ENCODE measurements at regions not wholly inside any gene's neighbourhood (a gene's known extent, or its start where the extent isn't known, plus 50 kb on each side); places are given as distances from the start of the nearest gene placed in this dataset.

- no peak overlapping the region for H3K27ac ChIP-seq (ENCODE audit: low read depth in 2 of 2, low read length in 2 of 2)
These were observed 180.9 kb upstream of the ROPN1 start for GRCh38 chr3:124172816-124173215.

GRCh38 chr3:124174476-124174875 is 182.6 kb upstream of the ROPN1 start:
- H3K36me3 ChIP-seq (ENCODE audit: control insufficient read depth in 2 of 2, insufficient read depth in 2 of 2, low read length in 2 of 2) = no peaks in the 10 kb centered on the region
- H3K27ac ChIP-seq (ENCODE audit: low read depth in 2 of 2, low read length in 2 of 2) = no peak overlapping the region
- H3K4me3 ChIP-seq (ENCODE audit: low read length in 2 of 2) = no peak overlapping the region
- no peaks in the 10 kb centered on the region for H3K27me3 ChIP-seq (ENCODE audit: control insufficient read depth in 2 of 2, insufficient read depth in 2 of 2, low read length in 2 of 2)
- no peaks in the 10 kb centered on the region for H3K4me1 ChIP-seq (ENCODE audit: control insufficient read depth in 2 of 2, insufficient read depth in 2 of 2, low read length in 2 of 2)
- H3K9ac ChIP-seq (ENCODE audit: low read depth in 1 of 2, low read length in 2 of 2) = no peak overlapping the region
- no peaks in the 10 kb centered on the region for H3K9me3 ChIP-seq (ENCODE audit: control insufficient read depth in 2 of 2, low read length in 2 of 2)

More at GRCh38 chr3:124172816-124173215, 180.9 kb upstream of the ROPN1 start:
- H3K4me1 ChIP-seq (ENCODE audit: control insufficient read depth in 2 of 2, insufficient read depth in 2 of 2, low read length in 2 of 2) = no peaks in the 10 kb centered on the region
- H3K36me3 ChIP-seq (ENCODE audit: control insufficient read depth in 2 of 2, insufficient read depth in 2 of 2, low read length in 2 of 2) = no peaks in the 10 kb centered on the region
- H3K9ac ChIP-seq (ENCODE audit: low read depth in 1 of 2, low read length in 2 of 2) = no peak overlapping the region
- no peaks in the 10 kb centered on the region for H3K9me3 ChIP-seq (ENCODE audit: control insufficient read depth in 2 of 2, low read length in 2 of 2)
- no peaks in the 10 kb centered on the region for H3K27me3 ChIP-seq (ENCODE audit: control insufficient read depth in 2 of 2, insufficient read depth in 2 of 2, low read length in 2 of 2)
- no peak overlapping the region for H3K4me3 ChIP-seq (ENCODE audit: low read length in 2 of 2)

- Histone ChIP-seq H3K36me3 (ENCODE audit: control insufficient read depth in 2 of 2, insufficient read depth in 2 of 2, low read length in 2 of 2) (no peaks in the 10 kb centered on the region), H3K27me3 (ENCODE audit: control insufficient read depth in 2 of 2, insufficient read depth in 2 of 2, low read length in 2 of 2) (no peaks in the 10 kb centered on the region), H3K4me1 (ENCODE audit: control insufficient read depth in 2 of 2, insufficient read depth in 2 of 2, low read length in 2 of 2) (no peaks in the 10 kb centered on the region), H3K9ac (ENCODE audit: low read depth in 1 of 2, low read length in 2 of 2) (no peak overlapping the region), H3K27ac (ENCODE audit: low read depth in 2 of 2, low read length in 2 of 2) (no peak overlapping the region), H3K9me3 (ENCODE audit: control insufficient read depth in 2 of 2, low read length in 2 of 2) (no peaks in the 10 kb centered on the region), H3K4me3 (ENCODE audit: low read length in 2 of 2) (no peak overlapping the region)
These were observed 183.3 kb upstream of the ROPN1 start for GRCh38 chr3:124174910-124175874.

GRCh38 chr3:124177071-124177470 is 185.1 kb upstream of the ROPN1 start:
- no peak overlapping the region for H3K4me3 ChIP-seq (ENCODE audit: low read length in 2 of 2)
- no peaks in the 10 kb centered on the region for H3K27me3 ChIP-seq (ENCODE audit: control insufficient read depth in 2 of 2, insufficient read depth in 2 of 2, low read length in 2 of 2)
- no peaks in the 10 kb centered on the region for H3K9me3 ChIP-seq (ENCODE audit: control insufficient read depth in 2 of 2, low read length in 2 of 2)
- no peak overlapping the region for H3K9ac ChIP-seq (ENCODE audit: low read depth in 1 of 2, low read length in 2 of 2)
- H3K4me1 ChIP-seq (ENCODE audit: control insufficient read depth in 2 of 2, insufficient read depth in 2 of 2, low read length in 2 of 2) = no peaks in the 10 kb centered on the region
- no peaks in the 10 kb centered on the region for H3K36me3 ChIP-seq (ENCODE audit: control insufficient read depth in 2 of 2, insufficient read depth in 2 of 2, low read length in 2 of 2)
- H3K27ac ChIP-seq (ENCODE audit: low read depth in 2 of 2, low read length in 2 of 2) = no peak overlapping the region

GRCh38 chr3:124178531-124178930 is 186.6 kb upstream of the ROPN1 start:
- Histone ChIP-seq H3K4me3 (ENCODE audit: low read length in 2 of 2) (no peak overlapping the region), H3K9ac (ENCODE audit: low read depth in 1 of 2, low read length in 2 of 2) (no peak overlapping the region), H3K36me3 (ENCODE audit: control insufficient read depth in 2 of 2, insufficient read depth in 2 of 2, low read length in 2 of 2) (no peaks in the 10 kb centered on the region), H3K27me3 (ENCODE audit: control insufficient read depth in 2 of 2, insufficient read depth in 2 of 2, low read length in 2 of 2) (no peaks in the 10 kb centered on the region), H3K27ac (ENCODE audit: low read depth in 2 of 2, low read length in 2 of 2) (no peak overlapping the region), H3K9me3 (ENCODE audit: control insufficient read depth in 2 of 2, low read length in 2 of 2) (no peaks in the 10 kb centered on the region), H3K4me1 (ENCODE audit: control insufficient read depth in 2 of 2, insufficient read depth in 2 of 2, low read length in 2 of 2) (no peaks in the 10 kb centered on the region)

DNA sequence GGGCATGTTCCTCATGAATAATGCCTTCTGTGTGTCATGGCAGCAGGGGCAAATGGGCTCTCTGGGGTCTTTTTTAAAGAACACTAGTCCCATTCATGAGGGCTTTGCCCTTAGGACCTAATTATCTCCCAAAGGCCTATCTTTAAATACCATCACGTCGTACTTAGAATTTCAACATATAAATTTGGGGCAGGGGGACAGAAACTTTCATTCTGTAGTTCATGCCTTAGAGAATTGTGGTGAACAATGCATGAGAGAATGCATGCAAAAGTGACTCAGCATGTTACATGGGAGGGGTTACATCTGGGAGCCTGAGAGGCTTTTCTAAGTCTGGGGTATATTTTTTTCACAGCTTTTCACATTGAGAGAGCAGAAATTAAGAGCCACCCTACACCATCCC is 208.5 kb upstream of the ROPN1 start:
- no peaks in the 10 kb centered on the region for H3K9me3 ChIP-seq (ENCODE audit: control insufficient read depth in 2 of 2, low read length in 2 of 2)
- no peak overlapping the region for H3K9ac ChIP-seq (ENCODE audit: low read depth in 1 of 2, low read length in 2 of 2)
- no peak overlapping the region for H3K4me3 ChIP-seq (ENCODE audit: low read length in 2 of 2)
- no peaks in the 10 kb centered on the region for H3K27me3 ChIP-seq (ENCODE audit: control insufficient read depth in 2 of 2, insufficient read depth in 2 of 2, low read length in 2 of 2)
- H3K36me3 ChIP-seq (ENCODE audit: control insufficient read depth in 2 of 2, insufficient read depth in 2 of 2, low read length in 2 of 2) = no peaks in the 10 kb centered on the region
- H3K27ac ChIP-seq (ENCODE audit: low read depth in 2 of 2, low read length in 2 of 2) = no peak overlapping the region
- H3K4me1 ChIP-seq (ENCODE audit: control insufficient read depth in 2 of 2, insufficient read depth in 2 of 2, low read length in 2 of 2) = no peaks in the 10 kb centered on the region

DNA sequence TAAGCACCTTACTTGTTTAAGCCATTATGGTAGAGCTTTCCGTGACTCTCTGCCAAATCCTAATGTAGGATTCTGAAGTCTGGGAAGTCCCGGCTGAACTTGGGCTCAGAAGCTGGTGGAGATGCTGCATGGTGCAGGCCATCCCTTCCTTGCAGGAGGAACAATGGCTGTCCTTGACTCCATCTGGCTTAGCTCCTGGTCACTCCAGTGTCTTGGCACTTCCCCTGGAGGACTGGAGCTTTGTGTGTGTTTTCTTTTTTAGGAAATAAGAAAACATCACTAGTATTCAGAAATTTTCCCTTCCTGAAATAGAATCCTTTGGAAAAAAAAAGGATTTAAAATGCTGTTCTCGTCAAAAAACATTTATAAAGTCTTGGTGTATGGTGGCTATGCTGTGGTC is 209.3 kb upstream of the ROPN1 start:
- H3K27me3 ChIP-seq (ENCODE audit: control insufficient read depth in 2 of 2, insufficient read depth in 2 of 2, low read length in 2 of 2) = no peaks in the 10 kb centered on the region
- no peaks in the 10 kb centered on the region for H3K4me1 ChIP-seq (ENCODE audit: control insufficient read depth in 2 of 2, insufficient read depth in 2 of 2, low read length in 2 of 2)
- no peak overlapping the region for H3K27ac ChIP-seq (ENCODE audit: low read depth in 2 of 2, low read length in 2 of 2)
- no peaks in the 10 kb centered on the region for H3K9me3 ChIP-seq (ENCODE audit: control insufficient read depth in 2 of 2, low read length in 2 of 2)
- no peaks in the 10 kb centered on the region for H3K36me3 ChIP-seq (ENCODE audit: control insufficient read depth in 2 of 2, insufficient read depth in 2 of 2, low read length in 2 of 2)
- no peak overlapping the region for H3K9ac ChIP-seq (ENCODE audit: low read depth in 1 of 2, low read length in 2 of 2)
- no peak overlapping the region for H3K4me3 ChIP-seq (ENCODE audit: low read length in 2 of 2)

GRCh38 chr3:124201786-124202185 is 209.9 kb upstream of the ROPN1 start:
- H3K9me3 ChIP-seq (ENCODE audit: control insufficient read depth in 2 of 2, low read length in 2 of 2) = no peaks in the 10 kb centered on the region
- H3K4me3 ChIP-seq (ENCODE audit: low read length in 2 of 2) = no peak overlapping the region
- H3K27me3 ChIP-seq (ENCODE audit: control insufficient read depth in 2 of 2, insufficient read depth in 2 of 2, low read length in 2 of 2) = no peaks in the 10 kb centered on the region
- H3K9ac ChIP-seq (ENCODE audit: low read depth in 1 of 2, low read length in 2 of 2) = no peak overlapping the region
- H3K36me3 ChIP-seq (ENCODE audit: control insufficient read depth in 2 of 2, insufficient read depth in 2 of 2, low read length in 2 of 2) = no peaks in the 10 kb centered on the region
- H3K27ac ChIP-seq (ENCODE audit: low read depth in 2 of 2, low read length in 2 of 2) = no peak overlapping the region
- H3K4me1 ChIP-seq (ENCODE audit: control insufficient read depth in 2 of 2, insufficient read depth in 2 of 2, low read length in 2 of 2) = no peaks in the 10 kb centered on the region

- H3K4me1 ChIP-seq (ENCODE audit: control insufficient read depth in 2 of 2, insufficient read depth in 2 of 2, low read length in 2 of 2) = no peaks in the 10 kb centered on the region
- H3K9me3 ChIP-seq (ENCODE audit: control insufficient read depth in 2 of 2, low read length in 2 of 2) = no peaks in the 10 kb centered on the region
- H3K27ac ChIP-seq (ENCODE audit: low read depth in 2 of 2, low read length in 2 of 2) = no peak overlapping the region
These were observed 210.8 kb upstream of the ROPN1 start for GRCh38 chr3:124202754-124203153.

DNA sequence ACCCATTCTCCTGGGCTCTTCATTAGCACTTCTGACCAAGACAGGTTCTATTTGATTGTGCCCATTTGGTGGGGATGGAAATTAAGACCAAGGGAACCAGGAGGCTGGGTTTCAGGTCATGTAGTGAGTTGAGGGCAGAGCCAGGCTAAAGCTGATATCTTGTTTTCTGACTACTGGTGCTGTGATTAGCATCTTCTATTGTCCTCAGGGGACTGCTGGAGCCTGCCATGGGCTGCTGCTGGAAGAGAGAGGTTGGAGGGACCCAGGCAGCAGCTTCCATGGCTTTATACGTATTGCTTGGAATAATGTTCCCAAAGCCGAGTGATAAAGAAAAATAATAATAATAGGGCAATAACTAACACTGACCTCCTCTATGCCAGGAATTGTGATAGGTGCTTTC is 211.4 kb upstream of the ROPN1 start:
- Histone ChIP-seq H3K36me3 (ENCODE audit: control insufficient read depth in 2 of 2, insufficient read depth in 2 of 2, low read length in 2 of 2) (no peaks in the 10 kb centered on the region), H3K27me3 (ENCODE audit: control insufficient read depth in 2 of 2, insufficient read depth in 2 of 2, low read length in 2 of 2) (no peaks in the 10 kb centered on the region), H3K9me3 (ENCODE audit: control insufficient read depth in 2 of 2, low read length in 2 of 2) (no peaks in the 10 kb centered on the region), H3K9ac (ENCODE audit: low read depth in 1 of 2, low read length in 2 of 2) (no peak overlapping the region), H3K4me1 (ENCODE audit: control insufficient read depth in 2 of 2, insufficient read depth in 2 of 2, low read length in 2 of 2) (no peaks in the 10 kb centered on the region), H3K27ac (ENCODE audit: low read depth in 2 of 2, low read length in 2 of 2) (no peak overlapping the region), H3K4me3 (ENCODE audit: low read length in 2 of 2) (no peak overlapping the region)

More at GRCh38 chr3:124202754-124203153, 210.8 kb upstream of the ROPN1 start:
- Histone ChIP-seq H3K4me3 (ENCODE audit: low read length in 2 of 2) (no peak overlapping the region), H3K27me3 (ENCODE audit: control insufficient read depth in 2 of 2, insufficient read depth in 2 of 2, low read length in 2 of 2) (no peaks in the 10 kb centered on the region), H3K9ac (ENCODE audit: low read depth in 1 of 2, low read length in 2 of 2) (no peak overlapping the region), H3K36me3 (ENCODE audit: control insufficient read depth in 2 of 2, insufficient read depth in 2 of 2, low read length in 2 of 2) (no peaks in the 10 kb centered on the region)

All from mucosa of rectum (tissue), 2 donors.